Upper lobe of right lung (tissue), 1 donor: ENCODE measurements at regions not wholly inside any gene's neighbourhood (a gene's known extent, or its start where the extent isn't known, plus 50 kb on each side); places are given as distances from the start of the nearest gene placed in this dataset.
"Not testable (repeated sequence)": the region's sequence is repeated elsewhere in the genome, so short reads cannot be mapped to it uniquely, and the experiment has no call there.

Source experiments
- ATAC-seq: fragments of 200-7000 bp; cut with Tn5 transposase; one replicate; pipeline ENCODE4 v1.9.1; 2020; ENCODE audit warnings: mild to moderate bottlenecking, moderate library complexity
- DNase-seq: peaks from one replicate; pipeline ENCODE4 v3.0.0-alpha.2; 2020
- H3K27ac ChIP-seq: fragments of 200-600 bp; one replicate; pipeline ENCODE4 v1.8.0; 2022
- H3K27me3 ChIP-seq: fragments of 200-600 bp; one replicate; pipeline ENCODE4 v1.8.0; 2022; ENCODE audit warnings: mild to moderate bottlenecking
- H3K36me3 ChIP-seq: fragments of 200-600 bp; one replicate; pipeline ENCODE4 v1.8.0; 2022
- H3K4me1 ChIP-seq: fragments of 200-600 bp; one replicate; pipeline ENCODE4 v1.8.0; 2022
- H3K4me3 ChIP-seq: fragments of 200-600 bp; one replicate; pipeline ENCODE4 v1.8.0; 2022; ENCODE audit warnings: mild to moderate bottlenecking
- H3K9me3 ChIP-seq: fragments of 200-600 bp; one replicate; pipeline ENCODE4 v1.8.0; 2022
- CTCF ChIP-seq: fragments of 200-600 bp; IDR thresholded peaks from one replicate; pipeline ENCODE4 v1.8.0; 2022; ENCODE audit warnings: antibody characterized with exemption
- intact Hi-C: fragments of 100-400 bp; cut with DNase I; formaldehyde crosslinking; loops from one replicate; pipeline ENCODE4 v1.11.0; 2022
- donor health status: DM: no; HTN: yes; CAD: no; lungs with severe emphysema.

- Histone ChIP-seq H3K36me3 (no peaks in the 10 kb centered on the region), H3K4me3 (no peak overlapping the region), H3K27ac (peak overlapping the region; percentile 63), H3K9me3 (no peaks in the 10 kb centered on the region), H3K4me1 (peaks cover 3% of the 10 kb centered on the region), H3K27me3 (no peaks in the 10 kb centered on the region)
- TF ChIP-seq CTCF, result no peak
- peak; percentile 37 for ATAC-seq
- intact Hi-C loops, result no loop called here
- no peak for DNase-seq
These were observed 68.9 kb upstream of the NCOA3 start for GRCh38 chr20:47432834-47433210.

DNA sequence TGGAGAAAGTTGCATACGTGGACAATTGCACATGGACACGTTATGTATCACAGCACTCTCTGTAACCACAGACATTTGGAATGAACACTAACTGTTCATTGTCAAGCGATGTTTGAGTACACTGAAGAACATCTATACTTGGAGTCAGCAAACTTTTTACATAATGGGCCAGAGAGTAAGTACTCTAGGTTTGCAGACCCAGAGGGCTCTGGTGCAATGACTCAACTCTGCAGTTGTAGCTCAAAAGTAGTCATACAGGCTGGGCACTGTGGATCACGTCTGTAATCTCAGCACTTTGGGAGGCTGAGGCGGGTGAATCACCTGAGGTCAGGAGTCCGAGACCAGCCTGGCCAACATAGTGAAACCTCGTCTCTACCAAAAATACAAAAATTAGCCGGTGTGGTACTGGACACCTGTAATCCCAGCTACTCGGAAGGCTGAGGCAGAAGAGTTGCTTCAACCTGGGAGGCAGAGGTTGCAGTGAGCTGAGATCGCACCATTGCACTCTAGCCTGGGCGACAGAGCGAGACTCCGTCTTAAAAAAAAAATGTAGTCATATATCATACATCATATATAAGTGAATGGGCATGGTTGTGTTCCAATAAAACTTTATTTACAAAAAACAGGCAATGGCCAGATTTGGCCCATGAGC, 67.4 kb upstream of the NCOA3 start:
- intact Hi-C loops, DNase-seq, H3K27me3 ChIP-seq, H3K9me3 ChIP-seq, H3K36me3 ChIP-seq, H3K4me1 ChIP-seq, H3K4me3 ChIP-seq: not testable (repeated sequence)
- peak; percentile 66 for ATAC-seq
- peak overlapping the region; percentile 27 for H3K27ac ChIP-seq

GRCh38 chr20:47438464-47439381, 63.0 kb upstream of the NCOA3 start:
- no peak for TF ChIP-seq CTCF
- H3K27ac ChIP-seq, result peak overlapping the region; percentile 58
- DNase-seq, result no peak
- H3K9me3 ChIP-seq, result no peaks in the 10 kb centered on the region
- peak; percentile 84 for ATAC-seq
- H3K4me3 ChIP-seq, result no peak overlapping the region
- intact Hi-C loops, result no loop called here
- H3K27me3 ChIP-seq, result no peaks in the 10 kb centered on the region
- no peaks in the 10 kb centered on the region for H3K36me3 ChIP-seq
- peaks cover 10% of the 10 kb centered on the region for H3K4me1 ChIP-seq

DNA sequence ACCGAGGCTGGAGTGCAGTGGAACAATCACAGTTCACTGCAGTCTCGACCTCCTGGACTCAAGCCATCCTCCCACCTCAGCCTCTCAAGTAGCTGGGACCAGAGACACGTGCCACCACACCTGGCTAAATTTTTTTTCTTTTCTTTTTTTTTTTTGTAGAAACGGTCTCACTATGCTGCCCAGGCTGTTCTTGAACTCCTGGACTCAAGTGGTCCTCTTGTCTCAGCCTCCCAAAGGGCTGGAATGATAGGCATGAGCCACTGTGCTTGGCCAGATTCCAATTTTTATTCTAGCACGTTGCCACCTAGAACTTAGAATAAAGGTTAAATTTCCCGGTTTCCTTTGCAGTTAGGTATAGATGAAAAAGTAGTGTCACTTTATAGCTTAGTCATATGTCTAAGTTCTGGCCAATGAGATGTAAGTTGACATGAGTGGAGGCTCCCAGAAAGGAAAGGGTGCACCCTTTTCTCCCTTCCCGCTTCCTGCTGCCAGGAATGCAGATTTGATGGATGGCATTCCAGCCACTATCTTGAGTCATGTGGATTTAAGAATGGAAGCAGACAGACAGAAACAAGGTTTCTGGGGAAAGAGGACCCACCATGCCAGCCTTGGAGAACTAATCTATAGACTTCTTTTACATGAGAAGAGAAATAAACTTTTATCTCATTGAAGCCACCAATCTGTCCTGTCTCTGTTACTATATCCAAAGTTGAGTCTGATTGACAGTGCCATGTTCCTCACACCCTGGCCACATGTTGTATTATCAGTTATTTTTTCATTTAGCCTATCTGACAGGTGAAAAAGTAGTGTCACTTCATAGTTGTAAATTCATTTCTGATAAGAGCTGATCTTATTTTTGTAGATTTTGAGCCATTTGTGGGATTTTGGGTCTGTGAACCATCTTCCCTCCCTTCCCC, 60.6 kb upstream of the NCOA3 start:
- TF ChIP-seq CTCF, result no peak
- ATAC-seq, result no peak
- H3K4me1 ChIP-seq, result peaks cover 10% of the 10 kb centered on the region
- no peaks in the 10 kb centered on the region for H3K9me3 ChIP-seq
- DNase-seq, result no peak
- intact Hi-C loops, result no loop called here
- no peaks in the 10 kb centered on the region for H3K27me3 ChIP-seq
- no peak overlapping the region for H3K4me3 ChIP-seq
- H3K36me3 ChIP-seq, result no peaks in the 10 kb centered on the region
- H3K27ac ChIP-seq, result no peak overlapping the region

GRCh38 chr20:47441774-47442150, 59.9 kb upstream of the NCOA3 start:
- ATAC-seq (no peak), DNase-seq (no peak)
- peaks cover 10% of the 10 kb centered on the region for H3K4me1 ChIP-seq
- H3K9me3 ChIP-seq, result no peaks in the 10 kb centered on the region
- no peak overlapping the region for H3K27ac ChIP-seq
- intact Hi-C loops, result no loop called here
- H3K4me3 ChIP-seq, result no peak overlapping the region
- no peak for TF ChIP-seq CTCF
- H3K27me3 ChIP-seq, result no peaks in the 10 kb centered on the region
- no peaks in the 10 kb centered on the region for H3K36me3 ChIP-seq

GRCh38 chr20:47443060-47443459, 58.6 kb upstream of the NCOA3 start:
- H3K4me3 ChIP-seq, H3K27me3 ChIP-seq, H3K4me1 ChIP-seq, ATAC-seq, H3K36me3 ChIP-seq, DNase-seq, H3K27ac ChIP-seq, H3K9me3 ChIP-seq, intact Hi-C loops: not testable (repeated sequence)
